ENCODE measurements at regions not wholly inside any gene's neighbourhood (a gene's known extent, or its start where the extent isn't known, plus 50 kb on each side); places are given as distances from the start of the nearest gene placed in this dataset.
"Not testable (repeated sequence)": the region's sequence is repeated elsewhere in the genome, so short reads cannot be mapped to it uniquely, and the experiment has no call there.

DNA sequence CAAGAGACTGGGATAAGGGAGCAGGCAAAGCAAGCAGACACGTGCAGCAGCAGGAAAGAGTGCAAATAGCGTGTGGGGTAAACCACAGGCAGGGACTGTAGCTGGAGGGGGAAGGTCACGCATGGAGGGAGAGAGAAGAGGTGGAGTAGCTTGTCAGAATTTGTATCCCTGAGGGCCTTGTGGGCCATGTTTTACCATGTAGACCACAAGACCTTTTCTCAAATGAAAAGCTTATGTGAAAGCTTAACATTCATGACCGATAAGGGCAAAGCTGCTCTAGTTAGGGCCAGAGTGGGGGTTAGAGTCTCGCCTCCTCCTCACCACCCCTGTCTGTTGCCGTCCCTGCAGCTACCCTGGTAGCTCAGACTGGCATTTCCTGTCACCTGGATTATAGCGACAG, 152.9 kb upstream of the E2F7 start:
- Mint-ChIP-seq H3K36me3 (ENCODE audit: insufficient read depth) (no peaks in the 10 kb centered on the region), H3K4me1 (ENCODE audit: low read depth in 2 of 2) (no peaks in the 10 kb centered on the region), H3K27ac (no peak overlapping the region), H3K4me3 (no peak overlapping the region), H3K9me3 (peaks cover 3 to 8% of the 10 kb centered on the region in 2 donors), H3K27me3 (no peaks in the 10 kb centered on the region)
- ATAC-seq (replicated peaks), result no peak
- no peak for DNase-seq

DNA sequence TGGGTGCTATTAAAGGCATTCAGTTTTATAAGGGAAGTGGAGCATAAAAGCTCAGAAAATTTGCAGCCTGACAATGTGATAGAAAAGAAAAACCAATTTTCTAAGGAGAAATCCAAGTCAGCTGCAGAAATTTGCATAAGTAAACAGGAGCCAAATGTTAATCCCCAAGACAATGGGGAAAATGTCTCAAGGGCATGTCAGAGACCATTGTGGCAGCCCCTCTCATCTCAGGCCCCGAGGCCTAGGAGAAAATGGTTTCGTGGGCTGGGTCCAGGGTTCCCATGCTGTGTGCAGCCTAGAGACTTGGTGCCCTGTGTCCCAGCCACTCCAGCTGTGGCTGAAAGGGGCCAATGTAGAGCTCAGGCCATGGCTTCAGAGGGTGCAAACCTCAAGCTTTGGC, 150.8 kb upstream of the E2F7 start:
- ATAC-seq (replicated peaks); H3K4me3 Mint-ChIP-seq; H3K27me3 Mint-ChIP-seq; H3K36me3 Mint-ChIP-seq (ENCODE audit: insufficient read depth); H3K4me1 Mint-ChIP-seq (ENCODE audit: low read depth in 2 of 2); H3K27ac Mint-ChIP-seq; H3K9me3 Mint-ChIP-seq; DNase-seq: not testable (repeated sequence)

DNA sequence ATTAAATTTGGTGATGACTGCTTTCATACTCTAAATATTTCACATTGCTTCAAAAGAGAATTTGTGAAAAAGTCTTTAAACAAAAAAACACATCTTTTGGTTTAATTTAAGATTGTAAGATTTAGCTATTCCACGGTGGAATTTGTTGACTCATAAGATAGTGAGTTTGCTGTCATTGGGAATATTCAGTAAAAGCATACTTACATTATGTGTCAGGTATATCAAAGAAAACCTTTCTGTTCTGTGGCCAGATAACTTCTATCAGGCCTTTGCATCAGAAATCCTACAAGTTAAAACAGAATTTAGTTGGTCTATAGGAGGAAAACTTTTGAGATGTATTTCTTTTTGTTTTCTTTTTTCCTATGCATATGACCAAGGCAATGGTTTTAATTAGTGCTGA, 148.8 kb upstream of the E2F7 start:
- no peak overlapping the region for H3K4me3 Mint-ChIP-seq
- no peak for ATAC-seq (replicated peaks)
- H3K27ac Mint-ChIP-seq, result no peak overlapping the region
- H3K36me3 Mint-ChIP-seq (ENCODE audit: insufficient read depth), result no peaks in the 10 kb centered on the region
- H3K9me3 Mint-ChIP-seq, result peaks cover 4 to 8% of the 10 kb centered on the region in 2 donors
- H3K4me1 Mint-ChIP-seq (ENCODE audit: low read depth in 2 of 2), result no peaks in the 10 kb centered on the region
- DNase-seq, result no peak
- H3K27me3 Mint-ChIP-seq, result no peaks in the 10 kb centered on the region

DNA sequence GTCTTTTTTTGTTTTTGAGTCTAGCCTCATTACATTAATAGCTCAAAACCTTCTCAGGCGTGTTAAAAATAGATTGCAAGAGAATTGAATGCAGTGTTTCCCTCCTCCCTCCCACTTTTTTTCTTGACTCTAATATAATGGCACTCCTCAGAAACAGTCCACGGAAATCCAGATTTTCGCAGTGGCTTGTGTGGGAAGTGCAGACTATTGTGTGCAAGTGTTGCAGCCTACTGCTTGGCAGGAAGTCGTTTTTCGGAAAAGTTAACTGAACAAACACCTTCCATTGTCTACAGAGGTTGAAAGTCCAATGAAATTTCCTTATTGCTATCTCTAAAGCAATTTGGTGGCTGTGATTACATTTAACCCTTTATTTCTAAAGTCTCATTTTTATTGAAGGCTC, 147.9 kb upstream of the E2F7 start:
- Mint-ChIP-seq H3K27me3 (no peaks in the 10 kb centered on the region), H3K36me3 (ENCODE audit: insufficient read depth) (no peaks in the 10 kb centered on the region), H3K4me3 (no peak overlapping the region), H3K27ac (no peak overlapping the region), H3K9me3 (peaks cover 5 to 8% of the 10 kb centered on the region in 2 donors), H3K4me1 (ENCODE audit: low read depth in 2 of 2) (no peaks in the 10 kb centered on the region)
- ATAC-seq (replicated peaks) (no peak), DNase-seq (no peak)

DNA sequence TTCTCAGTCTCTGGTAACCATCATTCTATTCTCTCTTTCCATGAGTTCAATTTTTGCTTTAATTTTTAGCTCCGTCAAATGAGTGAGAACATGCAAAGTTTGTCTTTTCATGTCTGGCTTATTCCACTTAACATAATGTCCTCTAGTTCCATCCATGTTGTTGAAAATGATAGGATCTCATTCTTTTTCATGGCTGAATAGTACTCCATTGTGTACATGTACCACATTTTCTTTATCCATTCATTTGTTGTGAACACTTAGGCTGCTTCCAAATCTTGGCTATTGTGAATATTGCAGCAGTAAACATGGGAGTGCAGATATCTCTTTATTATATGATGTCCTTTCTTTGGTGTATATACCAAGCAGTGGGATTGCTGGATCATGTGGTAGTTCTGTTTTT, 145.4 kb upstream of the E2F7 start:
- no peaks in the 10 kb centered on the region for H3K36me3 Mint-ChIP-seq (ENCODE audit: insufficient read depth)
- ATAC-seq (replicated peaks) (no peak), DNase-seq (no peak)
- H3K4me1 Mint-ChIP-seq (ENCODE audit: low read depth in 2 of 2), result no peaks in the 10 kb centered on the region
- H3K27ac Mint-ChIP-seq, result no peak overlapping the region
- H3K27me3 Mint-ChIP-seq, result no peaks in the 10 kb centered on the region
- peaks cover 5 to 6% of the 10 kb centered on the region in 2 donors for H3K9me3 Mint-ChIP-seq
- no peak overlapping the region for H3K4me3 Mint-ChIP-seq

DNA sequence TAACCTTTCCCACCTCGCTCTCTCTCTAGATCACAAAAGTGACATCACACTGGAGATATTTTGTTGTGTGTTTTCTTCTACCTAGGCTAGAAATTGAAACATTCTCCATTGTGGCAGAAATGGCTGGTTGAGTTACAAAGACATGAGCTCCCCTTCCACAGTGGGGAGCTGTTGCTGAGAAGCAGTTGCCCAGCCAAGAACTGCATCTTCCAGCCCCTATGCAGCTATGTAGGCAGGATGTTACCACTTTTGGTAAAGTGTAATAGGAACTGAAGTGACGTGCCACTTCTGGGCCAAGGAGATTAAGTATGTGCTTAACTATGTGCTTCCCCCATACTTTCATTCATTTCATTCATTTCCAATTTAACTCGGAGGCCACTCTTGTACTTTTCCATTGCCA, 138.7 kb upstream of the E2F7 start:
- no peaks in the 10 kb centered on the region for H3K4me1 Mint-ChIP-seq (ENCODE audit: low read depth in 2 of 2)
- ATAC-seq (replicated peaks) (no peak), DNase-seq (no peak)
- H3K27ac Mint-ChIP-seq, result no peak overlapping the region
- H3K27me3 Mint-ChIP-seq, result no peaks in the 10 kb centered on the region
- no peaks in the 10 kb centered on the region for H3K36me3 Mint-ChIP-seq (ENCODE audit: insufficient read depth)
- peaks cover 0 to 5% of the 10 kb centered on the region in 2 donors for H3K9me3 Mint-ChIP-seq
- no peak overlapping the region for H3K4me3 Mint-ChIP-seq

DNA sequence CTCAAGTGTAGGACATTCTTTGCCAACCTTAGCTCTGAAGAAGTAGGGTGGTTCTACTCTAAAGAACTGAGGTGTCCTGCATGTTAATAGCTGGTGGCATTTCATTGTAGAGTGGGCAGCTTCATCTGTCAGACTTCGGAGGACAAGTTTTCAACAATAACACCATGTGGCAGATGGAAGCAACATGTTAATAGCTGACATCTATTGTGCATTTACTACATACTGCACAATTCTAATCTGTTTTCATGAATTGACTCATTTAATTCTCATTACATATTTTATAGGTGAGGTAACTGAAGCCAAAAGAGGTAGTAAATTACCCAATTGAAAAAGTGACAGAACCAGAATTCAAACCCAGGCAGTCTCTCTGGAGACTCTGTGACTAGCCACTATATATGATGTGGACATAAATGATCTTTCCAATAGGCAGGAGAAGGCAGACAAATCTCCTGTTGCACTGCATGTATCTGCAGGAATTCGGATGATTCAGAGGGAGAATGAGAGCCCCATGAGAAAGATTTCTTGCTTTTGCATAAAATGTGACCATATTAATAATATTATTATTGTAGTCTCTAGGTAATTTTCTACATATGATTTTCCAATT, 137.2 kb upstream of the E2F7 start:
- no peaks in the 10 kb centered on the region for H3K36me3 Mint-ChIP-seq (ENCODE audit: insufficient read depth)
- DNase-seq, result no peak
- ATAC-seq (replicated peaks), result no peak
- H3K4me1 Mint-ChIP-seq (ENCODE audit: low read depth in 2 of 2), result no peaks in the 10 kb centered on the region
- no peak overlapping the region for H3K27ac Mint-ChIP-seq
- H3K4me3 Mint-ChIP-seq, result no peak overlapping the region
- H3K27me3 Mint-ChIP-seq, result no peaks in the 10 kb centered on the region
- H3K9me3 Mint-ChIP-seq, result peaks cover 0 to 4% of the 10 kb centered on the region in 2 donors

DNA sequence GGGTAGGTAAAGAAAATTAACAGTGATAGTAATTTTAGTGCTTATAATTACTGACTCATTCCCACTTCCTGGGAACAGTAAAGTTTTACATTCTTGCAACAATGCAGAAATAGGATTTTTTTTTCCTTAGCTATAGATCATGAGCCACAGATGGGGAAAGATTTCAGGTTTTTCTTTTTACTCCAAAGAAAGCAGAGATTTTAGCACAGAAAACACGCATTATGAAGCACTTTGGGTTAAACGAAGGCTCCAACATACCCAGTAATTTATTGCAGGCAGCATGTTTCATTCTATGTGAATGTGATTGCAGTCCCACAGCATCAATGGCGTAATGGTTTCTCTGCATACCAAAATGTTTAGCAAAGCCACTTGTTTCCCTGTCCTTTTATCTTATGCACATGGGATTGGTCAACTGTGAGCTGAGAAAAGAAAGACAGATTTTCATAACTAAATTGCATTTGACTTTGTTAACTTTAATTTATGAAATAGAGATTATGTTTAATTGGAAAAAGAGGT, 124.6 kb upstream of the E2F7 start:
- Mint-ChIP-seq H3K4me1 (ENCODE audit: low read depth in 2 of 2) (no peaks in the 10 kb centered on the region), H3K9me3 (no peaks in the 10 kb centered on the region), H3K36me3 (ENCODE audit: insufficient read depth) (no peaks in the 10 kb centered on the region), H3K27ac (no peak overlapping the region), H3K27me3 (no peaks in the 10 kb centered on the region), H3K4me3 (no peak overlapping the region)
- ATAC-seq (replicated peaks) (no peak), DNase-seq (no peak)

DNA sequence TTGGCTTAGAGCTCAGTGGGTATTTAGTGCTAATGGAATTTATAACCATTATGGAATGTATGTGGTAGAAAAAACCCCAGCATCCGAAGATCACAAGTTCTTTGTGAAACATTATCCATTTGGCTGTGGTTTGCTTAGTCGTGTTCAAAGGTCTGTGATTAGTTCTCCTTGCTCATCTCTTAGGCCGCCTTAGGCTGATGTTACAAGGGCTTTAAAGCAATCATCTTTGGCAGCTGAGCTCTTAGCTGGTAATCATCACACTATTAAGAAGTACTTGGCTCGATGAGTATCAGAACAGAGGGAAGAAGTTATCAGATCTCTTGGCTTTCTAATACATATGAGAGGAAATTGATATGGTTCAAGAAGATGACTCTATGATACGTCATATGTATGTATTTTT, 124.1 kb upstream of the E2F7 start:
- H3K27me3 Mint-ChIP-seq, result no peaks in the 10 kb centered on the region
- DNase-seq (no peak), ATAC-seq (replicated peaks) (no peak)
- no peak overlapping the region for H3K4me3 Mint-ChIP-seq
- H3K4me1 Mint-ChIP-seq (ENCODE audit: low read depth in 2 of 2), result no peaks in the 10 kb centered on the region
- H3K27ac Mint-ChIP-seq, result no peak overlapping the region
- H3K9me3 Mint-ChIP-seq, result no peaks in the 10 kb centered on the region
- H3K36me3 Mint-ChIP-seq (ENCODE audit: insufficient read depth), result no peaks in the 10 kb centered on the region

DNA sequence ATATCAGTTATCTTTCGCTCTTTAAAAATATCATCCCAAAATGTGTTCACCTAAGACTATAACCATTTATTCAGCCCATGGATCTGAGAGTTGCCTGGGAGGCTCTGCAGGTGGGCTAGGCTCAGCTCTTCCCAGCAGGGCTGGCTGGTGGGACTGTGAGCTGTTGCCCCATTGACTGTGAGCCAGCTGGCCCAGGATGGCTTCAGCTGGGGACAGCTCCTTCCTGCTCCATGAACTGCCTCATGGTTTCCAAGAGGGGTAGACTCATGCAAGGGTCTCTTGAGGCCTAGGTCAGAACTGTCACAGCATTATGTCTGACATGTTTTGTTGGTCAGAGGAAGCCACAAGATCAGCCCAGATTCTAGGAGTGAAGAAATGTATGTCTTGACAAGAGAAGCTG, 114.1 kb upstream of the E2F7 start:
- DNase-seq, result no peak
- ATAC-seq (replicated peaks), result no peak

DNA sequence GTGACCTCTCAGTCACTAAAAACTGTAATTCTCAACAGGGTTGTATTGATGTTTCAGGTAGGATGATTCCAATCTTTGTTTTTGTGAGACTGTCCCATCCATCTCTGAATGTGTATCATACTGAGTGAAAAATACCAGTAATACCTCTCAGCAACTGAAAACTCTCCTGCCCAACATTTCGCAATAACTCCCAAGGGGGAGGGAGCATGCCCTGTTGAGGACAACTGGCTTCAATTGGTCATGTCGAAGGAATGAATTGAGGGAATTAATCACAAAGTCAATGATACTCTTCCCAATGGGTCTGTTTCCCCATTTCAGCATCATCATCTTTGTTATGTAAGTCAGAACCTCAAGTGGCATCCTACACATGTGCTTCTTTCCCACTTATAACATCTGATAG, 102.4 kb upstream of the E2F7 start:
- no peak overlapping the region for H3K27ac Mint-ChIP-seq
- H3K27me3 Mint-ChIP-seq, result no peaks in the 10 kb centered on the region
- DNase-seq, result no peak
- peaks cover 1 to 7% of the 10 kb centered on the region in 2 donors for H3K9me3 Mint-ChIP-seq
- no peak for ATAC-seq (replicated peaks)
- no peaks in the 10 kb centered on the region for H3K4me1 Mint-ChIP-seq (ENCODE audit: low read depth in 2 of 2)
- no peak overlapping the region for H3K4me3 Mint-ChIP-seq
- H3K36me3 Mint-ChIP-seq (ENCODE audit: insufficient read depth), result no peaks in the 10 kb centered on the region

More for the DNA sequence above, 114.1 kb upstream of the E2F7 start:
- no peaks in the 10 kb centered on the region for H3K27me3 Mint-ChIP-seq
- H3K4me3 Mint-ChIP-seq, result no peak overlapping the region
- H3K4me1 Mint-ChIP-seq (ENCODE audit: low read depth in 2 of 2), result peaks cover 0 to 3% of the 10 kb centered on the region in 2 donors
- no peak overlapping the region for H3K27ac Mint-ChIP-seq
- H3K9me3 Mint-ChIP-seq, result peaks cover 0 to 9% of the 10 kb centered on the region in 2 donors
- no peaks in the 10 kb centered on the region for H3K36me3 Mint-ChIP-seq (ENCODE audit: insufficient read depth)

DNA sequence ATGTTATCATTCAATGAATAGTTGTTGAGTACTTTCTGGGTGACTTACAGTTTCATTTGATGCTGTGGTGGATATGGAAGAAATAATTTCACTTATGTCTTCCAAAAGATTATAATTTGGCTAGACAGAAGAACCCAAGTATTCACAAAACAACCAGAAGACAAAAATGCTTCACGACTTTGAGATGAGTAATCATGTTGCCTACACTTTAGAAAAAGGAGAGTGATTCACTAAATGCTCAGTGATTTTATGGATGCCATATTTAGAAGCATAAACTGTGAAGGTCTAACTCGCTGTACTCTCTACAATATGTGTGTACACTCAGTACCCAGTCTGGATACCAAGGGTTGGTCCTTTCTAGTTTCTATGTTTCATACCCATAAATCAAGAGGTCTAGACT, 101.3 kb upstream of the E2F7 start:
- no peaks in the 10 kb centered on the region for H3K36me3 Mint-ChIP-seq (ENCODE audit: insufficient read depth)
- H3K4me3 Mint-ChIP-seq, result no peak overlapping the region
- no peaks in the 10 kb centered on the region for H3K4me1 Mint-ChIP-seq (ENCODE audit: low read depth in 2 of 2)
- H3K9me3 Mint-ChIP-seq, result peaks cover 0 to 4% of the 10 kb centered on the region in 2 donors
- DNase-seq, result no peak
- ATAC-seq (replicated peaks), result no peak
- no peak overlapping the region for H3K27ac Mint-ChIP-seq
- H3K27me3 Mint-ChIP-seq, result no peaks in the 10 kb centered on the region

DNA sequence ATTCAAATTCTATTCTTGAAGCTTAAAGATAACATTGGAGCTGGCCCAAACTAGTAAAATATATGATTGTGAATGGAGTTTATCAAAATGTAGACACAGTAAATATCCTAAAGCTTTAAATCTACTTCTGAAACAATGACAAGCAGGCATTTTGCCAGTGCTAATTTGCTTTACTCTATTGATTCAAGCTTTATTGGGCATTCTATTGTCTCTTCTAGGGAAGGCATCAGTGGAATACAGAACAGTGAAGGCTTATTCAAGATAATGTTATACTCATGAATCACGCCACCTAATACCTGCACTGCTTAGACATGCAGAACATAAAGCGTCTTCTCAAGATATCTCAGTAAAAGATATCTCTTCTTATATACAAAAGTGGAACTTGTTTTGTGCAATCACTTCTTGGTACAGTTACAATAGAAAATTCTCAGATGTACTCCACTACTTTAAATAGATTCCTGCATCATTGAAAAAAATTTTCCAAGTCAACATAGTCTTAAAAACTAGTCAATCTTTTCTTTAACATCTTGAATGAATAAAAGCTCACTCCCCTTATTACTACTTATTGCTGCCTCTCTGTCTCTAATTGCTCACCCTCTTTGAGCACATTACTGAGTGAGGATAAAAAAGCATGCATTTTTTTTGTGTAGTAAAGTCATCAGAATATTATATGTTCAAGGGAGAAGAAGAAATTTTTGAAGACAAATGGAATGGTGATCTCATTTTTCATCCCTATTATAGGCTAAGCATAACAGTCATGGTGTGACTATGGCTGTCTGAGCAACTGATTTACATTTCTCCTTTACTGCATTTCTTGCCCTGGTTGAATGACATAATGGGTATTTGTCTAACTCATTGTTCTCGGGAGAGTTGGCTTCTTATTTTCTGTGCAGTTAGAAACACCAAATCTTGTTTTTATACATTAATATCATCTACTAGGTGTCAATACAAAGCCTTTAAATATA, 98.0 kb upstream of the E2F7 start:
- no peak for DNase-seq
- H3K36me3 Mint-ChIP-seq (ENCODE audit: insufficient read depth), result no peaks in the 10 kb centered on the region
- H3K27me3 Mint-ChIP-seq, result no peaks in the 10 kb centered on the region
- H3K27ac Mint-ChIP-seq, result no peak overlapping the region
- no peak overlapping the region for H3K4me3 Mint-ChIP-seq
- no peak for ATAC-seq (replicated peaks)
- no peaks in the 10 kb centered on the region for H3K4me1 Mint-ChIP-seq (ENCODE audit: low read depth in 2 of 2)
- H3K9me3 Mint-ChIP-seq, result no peaks in the 10 kb centered on the region

DNA sequence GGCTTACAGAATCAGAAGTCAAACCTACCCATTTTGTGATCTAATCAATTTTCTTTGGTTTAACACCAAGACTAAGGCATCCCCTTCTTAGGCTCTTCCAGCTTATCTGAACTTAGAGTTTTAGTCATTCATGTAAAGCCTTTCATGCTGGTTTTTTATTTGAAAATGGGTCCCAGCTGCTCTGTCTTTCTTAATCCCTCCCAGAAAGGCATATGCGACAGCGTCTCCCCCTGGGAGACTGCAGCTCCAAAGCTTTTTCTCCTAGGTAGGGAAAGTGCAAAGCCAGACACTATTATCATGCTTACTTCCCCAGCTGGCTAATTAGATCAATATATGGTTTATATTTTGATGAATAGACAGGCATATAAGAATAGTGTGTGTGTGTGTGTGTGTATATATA, 96.6 kb upstream of the E2F7 start:
- no peak overlapping the region for H3K27ac Mint-ChIP-seq
- no peaks in the 10 kb centered on the region for H3K27me3 Mint-ChIP-seq
- no peak for DNase-seq
- no peak overlapping the region for H3K4me3 Mint-ChIP-seq
- H3K9me3 Mint-ChIP-seq, result no peaks in the 10 kb centered on the region
- H3K4me1 Mint-ChIP-seq (ENCODE audit: low read depth in 2 of 2), result no peaks in the 10 kb centered on the region
- H3K36me3 Mint-ChIP-seq (ENCODE audit: insufficient read depth), result no peaks in the 10 kb centered on the region
- no peak for ATAC-seq (replicated peaks)
